Amniotic stem cell (primary cell): ENCODE measurements at regions not wholly inside any gene's neighbourhood (a gene's known extent, or its start where the extent isn't known, plus 50 kb on each side); places are given as distances from the start of the nearest gene placed in this dataset.
A peak's percentile ranks its signal among the peaks of the same experiment; 100 is the strongest.

Experiments
- DNase-seq: peaks from one replicate; lab custom pipeline; 2025; lab: John Stamatoyannopoulos, UW

DNA sequence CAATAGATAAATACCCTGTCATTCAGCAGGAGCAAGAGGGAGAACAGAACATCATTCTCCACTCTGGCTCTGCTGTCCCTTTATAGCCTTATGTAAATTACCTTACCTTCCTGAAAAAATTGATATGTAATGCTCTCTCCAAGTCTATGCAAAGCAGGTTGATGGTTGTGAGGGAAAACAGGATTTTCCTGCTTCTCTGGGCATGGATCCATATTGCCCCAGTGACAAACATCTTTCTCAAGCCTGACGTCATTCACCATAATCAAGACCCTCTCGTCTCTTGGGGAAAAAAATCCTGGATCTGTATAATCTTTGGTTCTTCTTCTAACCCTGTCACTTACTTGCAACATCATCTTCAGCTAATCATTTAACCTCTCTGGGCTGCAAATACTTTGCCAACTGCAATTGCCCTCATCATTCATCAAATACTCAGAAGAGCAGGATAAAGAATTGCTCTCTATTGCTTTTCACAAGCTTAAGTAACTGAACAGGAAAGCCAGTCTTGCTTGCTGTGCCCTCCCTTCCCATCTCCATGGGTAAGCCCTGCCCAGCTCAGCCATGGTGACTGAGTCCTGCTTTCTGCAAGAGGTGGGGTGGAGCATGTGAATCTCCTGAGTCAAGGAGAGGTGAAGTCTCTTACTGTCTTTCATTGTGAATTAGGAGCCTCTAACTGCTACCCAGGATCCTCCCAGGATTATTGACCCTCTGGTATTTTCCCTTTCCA lies 123.7 kb upstream of the KLF7 start:
- DNase-seq = no peak

- DNase-seq = no peak
These were observed 125.3 kb upstream of the KLF7 start for GRCh38 chr2:207290833-207291624.

DNA sequence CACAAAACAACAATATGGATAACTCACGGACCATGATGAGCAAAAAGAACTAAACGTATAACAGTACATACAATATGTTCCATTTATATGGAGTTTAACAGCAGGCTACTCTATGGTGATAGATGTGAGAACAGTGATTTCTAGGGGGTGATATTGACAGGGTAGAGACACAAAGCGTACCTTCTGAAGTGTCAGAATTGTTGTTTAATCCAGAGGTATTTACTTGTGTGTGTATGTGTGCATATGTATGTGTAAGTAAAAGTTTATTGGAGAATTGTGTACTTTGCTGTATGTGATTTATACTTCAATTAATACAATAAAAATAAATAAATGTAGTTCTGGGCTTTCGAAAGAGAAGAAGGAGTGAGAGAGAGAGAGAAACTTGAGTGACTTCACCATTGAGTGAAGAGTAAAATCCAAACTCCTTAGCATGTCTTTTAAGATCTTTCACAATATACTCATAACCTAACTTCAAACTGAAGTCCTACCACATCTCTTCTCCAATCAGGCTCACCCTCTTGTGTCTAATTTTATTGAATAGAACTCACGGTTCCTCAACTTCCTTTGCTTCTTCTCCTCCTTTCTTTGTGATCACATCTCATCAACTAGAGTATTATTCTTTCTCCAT lies 126.0 kb upstream of the KLF7 start:
- DNase-seq = no peak

- no peak for DNase-seq
These were observed 130.7 kb upstream of the KLF7 start for GRCh38 chr2:207296265-207296948.

- no peak for DNase-seq
These were observed 135.1 kb upstream of the KLF7 start for GRCh38 chr2:207300817-207301216.

DNA sequence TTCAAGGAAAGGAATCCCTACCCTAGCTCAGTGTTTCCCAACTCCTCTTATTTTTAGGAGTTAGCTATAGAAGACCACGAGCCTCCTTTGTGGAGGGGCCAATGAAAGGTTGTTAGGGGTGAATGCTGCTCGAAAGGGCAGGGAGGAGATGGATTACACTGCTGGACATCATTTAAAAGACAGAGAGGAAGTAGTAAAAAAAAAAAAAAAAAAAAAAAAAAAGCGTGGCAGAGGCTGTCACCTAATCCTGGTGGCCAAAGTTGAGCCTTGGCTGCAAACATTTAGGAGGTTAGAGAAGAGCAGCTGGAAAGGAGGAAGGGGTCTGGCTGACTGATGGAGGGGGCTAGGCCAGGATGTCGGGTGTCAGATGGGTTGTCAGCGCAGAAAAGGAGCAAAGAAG lies 139.0 kb upstream of the KLF7 start:
- no peak for DNase-seq

- no peak for DNase-seq
These were observed 142.9 kb upstream of the KLF7 start for GRCh38 chr2:207308519-207309224.

GRCh38 chr2:207311316-207312005 lies 145.7 kb upstream of the KLF7 start:
- peak; percentile 8 for DNase-seq

- no peak for DNase-seq
These were observed 146.2 kb upstream of the KLF7 start for GRCh38 chr2:207312006-207312356.

DNA sequence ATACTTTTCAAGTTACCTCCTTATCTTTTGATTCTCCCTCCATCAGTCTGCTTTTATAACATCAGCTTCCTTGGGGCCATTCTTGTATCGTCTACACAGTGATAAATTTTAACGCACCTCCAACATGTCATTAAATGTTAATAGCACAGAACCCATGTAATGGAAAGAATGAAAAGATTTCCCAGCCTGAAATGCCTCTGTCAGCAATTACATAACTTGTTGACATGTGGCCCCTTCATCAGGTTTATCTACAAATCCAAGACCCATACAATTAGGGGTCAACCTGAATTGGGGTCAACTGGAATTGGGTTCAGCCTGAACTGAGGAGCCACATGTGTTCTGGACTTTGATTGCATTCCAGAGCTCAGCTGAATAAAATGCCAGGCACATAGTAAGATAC lies 148.2 kb upstream of the KLF7 start:
- DNase-seq = no peak

- DNase-seq = no peak
These were observed 149.4 kb upstream of the KLF7 start for GRCh38 chr2:207315131-207315530.

DNA sequence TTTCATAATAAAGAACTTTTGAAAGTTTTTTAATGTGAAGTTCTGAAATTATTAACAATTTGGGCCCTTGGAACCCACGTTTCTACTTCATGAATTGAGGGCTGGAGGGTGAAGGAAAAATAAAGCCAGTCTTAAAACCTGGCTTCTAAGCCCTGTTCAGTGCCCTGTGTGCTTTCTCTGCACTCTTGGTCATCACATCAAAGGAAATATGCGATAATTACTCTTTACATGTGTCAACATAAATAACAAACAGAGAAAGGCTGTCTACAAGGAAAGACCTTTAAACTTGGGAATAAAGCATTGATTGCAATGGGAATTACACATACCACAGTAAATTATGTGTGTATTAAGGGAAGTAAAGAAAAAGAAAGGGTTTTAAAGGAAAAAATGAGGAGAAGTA lies 150.7 kb upstream of the KLF7 start:
- DNase-seq = no peak

- DNase-seq = no peak
These were observed 151.2 kb upstream of the KLF7 start for GRCh38 chr2:207316906-207317305.

- no peak for DNase-seq
These were observed 151.7 kb upstream of the KLF7 start for GRCh38 chr2:207317378-207317984.

- DNase-seq = no peak
These were observed 152.5 kb upstream of the KLF7 start for GRCh38 chr2:207318181-207318628.

GRCh38 chr2:207319316-207319715 lies 153.6 kb upstream of the KLF7 start:
- DNase-seq = no peak

DNA sequence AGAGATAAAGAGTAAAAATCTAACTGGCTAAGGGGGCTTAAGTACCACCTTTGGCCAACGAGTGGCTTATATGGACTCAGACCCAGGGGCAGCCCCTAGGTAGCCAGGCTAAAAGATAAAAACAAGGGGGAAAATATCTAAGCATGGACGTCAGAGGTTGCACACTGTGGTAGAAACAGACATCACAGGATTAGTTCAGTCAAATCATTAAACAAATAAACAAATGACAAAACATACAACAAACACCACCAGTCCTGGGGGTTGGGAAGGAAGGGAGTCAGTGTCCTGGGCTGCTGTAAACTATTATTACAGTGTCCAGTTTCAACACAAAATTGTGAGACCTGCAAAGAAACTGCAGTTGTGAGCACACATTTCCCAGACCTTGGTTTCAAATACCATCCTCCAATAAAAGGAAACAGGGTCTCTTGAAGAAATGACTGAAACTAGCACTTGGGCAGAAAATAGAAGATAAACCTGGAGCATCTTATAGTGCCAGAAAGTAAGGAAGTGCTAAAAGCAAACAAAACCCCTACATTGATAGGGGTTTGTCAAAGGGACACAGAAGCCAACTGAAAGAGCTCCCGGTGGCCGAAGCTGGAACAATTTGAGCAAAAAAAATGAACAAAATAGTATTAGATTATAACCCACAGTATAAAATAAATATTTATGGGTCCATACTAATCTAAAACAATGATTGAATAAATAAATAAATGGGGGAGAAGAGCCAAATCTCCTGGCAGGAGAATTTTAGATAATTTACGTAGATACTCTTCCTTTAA lies 154.8 kb upstream of the KLF7 start:
- DNase-seq = no peak

GRCh38 chr2:207321514-207321913 lies 155.8 kb upstream of the KLF7 start:
- DNase-seq = no peak

- no peak for DNase-seq
These were observed 158.3 kb upstream of the KLF7 start for GRCh38 chr2:207324001-207324400.

DNA sequence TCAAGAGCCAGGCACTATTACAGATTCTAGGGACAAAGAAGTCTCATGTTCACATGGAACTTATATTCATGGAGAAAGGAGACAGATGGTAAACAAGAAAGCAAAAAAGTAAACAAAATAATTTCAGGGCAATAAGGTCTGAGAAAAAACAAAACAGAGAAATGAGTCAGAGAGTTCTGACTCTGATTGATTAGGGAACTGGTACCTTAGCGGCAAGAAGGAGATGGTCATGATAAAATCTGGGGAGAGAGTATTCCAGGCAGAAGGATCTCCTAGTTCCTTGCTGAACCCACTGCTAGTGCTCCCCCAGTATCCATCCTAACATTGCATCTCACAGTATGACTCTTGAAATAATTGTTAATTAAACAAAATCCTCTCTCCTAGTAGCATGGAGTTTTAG lies 161.8 kb upstream of the KLF7 start:
- no peak for DNase-seq
